HG02642 (cell line): ENCODE measurements at regions not wholly inside any gene's neighbourhood (a gene's known extent, or its start where the extent isn't known, plus 50 kb on each side); places are given as distances from the start of the nearest gene placed in this dataset.
"Not testable (repeated sequence)": the region's sequence is repeated elsewhere in the genome, so short reads cannot be mapped to it uniquely, and the experiment has no call there.

Experiments used
- ATAC-seq: cut with Tn5 transposase; IDR thresholded peaks from one replicate; pipeline ENCODE4 v1.9.1; 2021; ENCODE audit warnings: mild to moderate bottlenecking; ENCODE audit not compliant: unreplicated experiment, poor library complexity

- no peak for ATAC-seq
Measured at GRCh38 chr4:111330786-111331185, 707.9 kb upstream of the PITX2 start.

DNA sequence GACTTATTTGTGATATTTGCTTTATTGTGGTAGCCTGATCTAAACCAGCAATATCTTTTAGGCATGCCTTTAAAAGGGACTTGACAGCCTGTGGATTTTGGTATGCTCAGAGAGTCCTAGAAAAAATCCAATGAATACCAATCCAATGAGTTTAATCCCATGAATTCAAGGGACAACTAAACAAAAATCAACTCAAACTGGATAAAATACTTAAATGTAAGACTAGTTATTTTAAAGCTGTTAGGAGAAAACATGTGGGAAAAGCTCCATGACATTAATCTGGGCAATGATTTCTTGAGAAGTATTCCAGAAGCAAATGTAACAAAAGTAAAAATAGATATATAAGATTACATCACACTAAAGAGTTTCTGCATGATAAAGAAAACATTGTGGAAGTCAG lies 711.5 kb upstream of the PITX2 start:
- ATAC-seq, result no peak

DNA sequence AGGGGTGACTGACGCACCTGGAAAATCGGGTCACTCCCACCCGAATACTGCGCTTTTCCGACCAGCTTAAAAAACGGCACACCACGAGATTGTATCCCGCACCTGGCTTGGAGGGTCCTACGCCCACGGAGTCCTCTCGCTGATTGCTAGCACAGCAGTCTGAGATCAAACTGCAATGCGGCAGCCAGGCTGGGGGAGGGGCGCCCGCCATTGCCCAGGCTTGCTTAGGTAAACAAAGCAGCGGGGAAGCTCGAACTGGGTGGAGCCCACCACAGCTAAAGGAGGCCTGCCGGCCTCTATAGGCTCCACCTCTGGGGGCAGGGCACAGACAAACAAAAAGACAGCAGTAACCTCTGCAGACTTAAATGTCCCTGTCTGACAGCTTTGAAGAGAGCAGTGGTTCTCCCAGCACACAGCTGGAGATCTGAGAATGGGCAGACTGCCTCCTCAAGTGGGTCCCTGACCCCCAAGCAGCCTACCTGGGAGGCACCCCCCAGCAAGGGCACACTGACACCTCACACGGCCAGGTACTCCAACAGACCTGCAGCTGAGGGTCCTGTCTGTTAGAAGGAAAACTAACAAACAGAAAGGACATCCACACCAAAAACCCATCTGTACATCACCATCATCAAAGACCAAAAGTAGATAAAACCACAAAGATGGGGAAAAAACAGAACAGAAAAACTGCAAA lies 714.5 kb upstream of the PITX2 start:
- ATAC-seq, result not testable (repeated sequence)

GRCh38 chr4:111359602-111360001 lies 736.7 kb upstream of the PITX2 start:
- ATAC-seq, result no peak

DNA sequence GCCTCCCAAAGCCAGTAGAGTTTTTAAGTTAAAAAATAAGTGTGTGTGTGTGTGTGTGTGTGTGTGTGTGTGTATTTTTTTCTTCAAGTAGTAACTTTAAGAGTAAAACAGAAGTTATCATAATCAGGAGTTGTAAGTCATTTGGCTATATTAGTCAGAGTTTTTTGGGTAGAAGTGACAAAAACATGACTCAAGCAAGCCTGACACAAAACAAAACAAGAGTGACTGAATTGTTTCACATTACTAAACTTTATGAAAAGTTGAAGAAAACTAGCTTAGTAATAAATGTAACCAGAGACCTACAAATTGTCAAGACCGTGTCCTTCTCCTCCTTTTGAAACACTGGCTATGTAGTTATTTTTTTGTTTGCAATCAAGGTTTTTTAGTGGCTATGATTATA lies 738.0 kb upstream of the PITX2 start:
- no peak for ATAC-seq

DNA sequence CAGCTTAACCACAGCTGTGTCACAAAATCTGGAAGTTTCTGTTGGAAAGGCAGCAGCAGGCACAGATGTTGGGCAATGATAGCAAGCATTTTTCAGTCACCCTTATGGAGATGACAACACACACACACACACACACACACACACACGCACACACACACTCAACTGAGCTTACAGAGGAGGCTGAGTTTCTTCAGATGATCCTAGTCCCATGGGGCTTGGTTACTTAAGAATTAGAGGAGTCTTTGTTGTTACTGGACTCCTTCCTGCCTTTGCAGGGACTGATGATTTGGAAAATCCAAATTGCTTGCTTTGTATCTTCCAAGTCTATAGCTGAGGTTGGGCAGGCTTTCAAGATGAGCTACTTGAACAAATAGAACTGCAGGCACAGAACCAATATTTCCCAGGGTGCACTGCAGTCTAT lies 740.1 kb upstream of the PITX2 start:
- ATAC-seq, result no peak

DNA sequence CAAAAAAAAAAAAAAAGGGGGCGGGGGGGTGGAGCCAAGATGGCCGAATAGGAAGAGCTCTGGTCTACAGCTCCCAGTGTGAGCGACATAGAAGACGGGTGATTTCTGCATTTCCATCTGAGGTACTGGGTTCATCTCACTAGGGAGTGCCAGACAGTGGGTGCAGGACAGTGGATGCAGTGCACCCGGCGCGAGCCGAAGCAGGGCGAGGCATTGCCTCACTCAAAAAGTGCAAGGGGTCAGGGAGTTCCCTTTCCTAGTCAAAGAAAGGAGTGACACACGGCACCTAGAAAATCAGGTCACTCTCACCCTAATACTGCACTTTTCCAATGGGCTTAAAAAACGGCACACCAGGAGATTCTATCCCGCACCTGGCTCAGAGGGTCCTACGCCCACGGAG lies 755.0 kb upstream of the PITX2 start:
- ATAC-seq, result not testable (repeated sequence)

- no peak for ATAC-seq
Measured at GRCh38 chr4:111388561-111388960, 756.7 kb upstream of the FAM241A start.

DNA sequence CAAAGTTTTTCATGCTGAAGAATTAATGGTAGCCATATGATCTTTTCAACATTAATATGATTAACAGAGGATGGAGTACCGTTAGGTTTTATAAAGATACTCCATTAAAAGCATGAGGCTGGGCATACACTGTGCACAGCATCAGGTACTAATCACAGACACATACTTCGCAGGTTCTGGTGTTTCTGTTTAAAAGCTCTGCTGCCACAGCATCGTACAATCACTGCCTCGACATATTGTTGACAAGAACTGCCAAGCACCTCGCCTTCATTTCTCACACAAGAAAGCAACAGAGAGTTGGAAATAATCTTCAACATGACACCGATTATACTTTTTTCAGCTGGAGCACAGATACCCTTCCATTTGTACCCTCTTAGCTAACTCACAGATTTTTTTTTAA lies 753.4 kb upstream of the FAM241A start:
- no peak for ATAC-seq

DNA sequence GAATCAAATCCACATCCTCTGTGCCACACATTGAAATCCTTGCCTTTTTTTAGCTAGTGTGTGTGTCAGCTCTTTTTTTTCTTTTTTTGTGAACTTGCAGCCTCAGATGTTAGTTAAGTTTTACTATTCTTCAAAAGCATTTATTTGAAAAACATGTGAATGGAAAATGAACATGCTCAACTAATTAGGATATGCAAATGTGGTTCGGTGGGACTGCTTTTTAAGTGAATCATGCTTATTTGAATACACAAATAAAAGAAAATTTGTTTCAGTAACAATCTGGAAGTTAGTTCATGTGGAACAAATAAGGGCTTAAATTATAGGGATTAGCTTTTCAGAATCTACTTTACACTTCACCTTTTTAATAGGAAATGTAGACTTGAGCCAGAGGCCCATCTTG lies 751.5 kb upstream of the FAM241A start:
- no peak for ATAC-seq

DNA sequence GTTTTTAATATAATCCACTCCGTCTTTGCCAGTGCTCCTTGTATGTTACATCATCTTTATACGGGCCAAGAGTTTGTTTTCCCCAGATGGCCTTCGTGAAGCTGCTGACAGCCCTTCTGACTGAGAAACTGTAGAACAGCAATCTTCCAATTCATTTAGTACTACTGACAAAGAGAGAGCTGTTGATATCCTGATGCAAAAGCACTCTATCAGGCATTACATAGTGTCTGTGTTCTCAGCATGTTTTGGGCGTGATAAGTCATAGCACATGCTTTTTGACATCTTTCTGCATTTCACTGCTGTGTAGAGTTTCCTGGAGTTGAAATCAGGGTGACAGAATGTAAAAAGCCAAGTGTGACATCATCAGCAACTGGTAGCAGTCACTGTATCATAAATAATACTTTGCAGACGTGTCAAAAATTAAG lies 746.3 kb upstream of the FAM241A start:
- no peak for ATAC-seq

DNA sequence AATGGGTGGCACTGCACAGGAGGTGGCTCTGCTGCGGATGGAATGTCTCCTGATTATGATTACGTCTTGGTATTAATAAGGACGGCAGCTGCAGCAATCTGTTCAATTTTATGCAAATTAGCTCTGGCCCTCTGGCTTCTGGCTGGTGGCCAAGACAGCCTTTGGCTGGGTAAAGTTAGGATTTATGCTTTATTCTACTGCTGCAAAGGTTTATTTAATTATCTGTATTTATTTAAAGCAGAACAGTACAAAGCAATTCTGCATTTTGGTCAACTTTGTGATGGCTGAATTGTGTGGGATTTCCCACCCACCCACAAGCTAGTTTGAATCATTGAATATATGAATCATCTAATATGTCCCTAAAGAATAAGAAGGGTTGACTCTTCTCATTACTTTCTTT lies 745.6 kb upstream of the FAM241A start:
- ATAC-seq, result no peak

- ATAC-seq, result no peak
Measured at GRCh38 chr4:111400741-111401140, 744.5 kb upstream of the FAM241A start.

- no peak for ATAC-seq
Measured at GRCh38 chr4:111404673-111405072, 740.6 kb upstream of the FAM241A start.

- ATAC-seq, result no peak
Measured at GRCh38 chr4:111405989-111406388, 739.3 kb upstream of the FAM241A start.

DNA sequence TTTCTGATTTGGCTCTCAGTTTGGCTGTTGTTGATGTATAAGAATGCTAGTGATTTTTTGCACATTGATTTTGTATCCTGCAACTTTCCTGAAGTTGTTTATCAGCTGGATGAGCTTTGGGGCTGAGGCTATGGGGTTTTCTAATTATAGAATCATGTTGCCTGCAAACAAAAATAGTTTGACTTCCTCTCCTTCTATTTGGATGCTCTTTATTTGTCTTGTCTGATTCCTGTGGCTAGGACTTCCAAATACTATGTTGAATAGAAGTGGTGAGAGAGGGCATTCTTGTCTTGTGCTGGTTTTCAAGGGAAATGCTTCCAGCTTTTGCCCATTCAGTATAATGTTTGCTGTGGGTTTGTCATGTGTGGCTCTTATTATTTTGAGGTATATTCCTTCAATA lies 734.7 kb upstream of the FAM241A start:
- no peak for ATAC-seq

- ATAC-seq, result no peak
Measured at GRCh38 chr4:111417521-111417920, 727.7 kb upstream of the FAM241A start.

DNA sequence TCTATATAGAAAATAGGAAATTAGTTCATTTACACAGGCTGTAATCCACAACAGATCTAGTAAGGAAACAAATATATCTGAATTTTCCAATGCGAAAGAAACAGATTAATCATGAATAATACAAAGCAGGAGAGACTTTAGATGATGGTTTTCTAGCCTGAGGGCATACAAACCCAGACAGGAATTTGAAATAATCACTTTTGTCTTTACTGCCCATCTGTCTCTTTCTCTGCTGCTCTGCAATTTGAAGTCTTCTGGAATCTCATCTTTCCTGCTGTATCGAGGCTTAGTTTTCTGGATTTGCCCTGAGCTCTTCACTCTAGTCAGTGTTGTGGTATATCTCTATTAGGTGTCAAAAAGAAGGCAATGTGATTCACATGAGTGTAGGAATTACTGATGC lies 711.8 kb upstream of the FAM241A start:
- no peak for ATAC-seq

GRCh38 chr4:111434586-111434985 lies 710.7 kb upstream of the FAM241A start:
- no peak for ATAC-seq

GRCh38 chr4:111435986-111436744 lies 709.1 kb upstream of the FAM241A start:
- no peak for ATAC-seq

DNA sequence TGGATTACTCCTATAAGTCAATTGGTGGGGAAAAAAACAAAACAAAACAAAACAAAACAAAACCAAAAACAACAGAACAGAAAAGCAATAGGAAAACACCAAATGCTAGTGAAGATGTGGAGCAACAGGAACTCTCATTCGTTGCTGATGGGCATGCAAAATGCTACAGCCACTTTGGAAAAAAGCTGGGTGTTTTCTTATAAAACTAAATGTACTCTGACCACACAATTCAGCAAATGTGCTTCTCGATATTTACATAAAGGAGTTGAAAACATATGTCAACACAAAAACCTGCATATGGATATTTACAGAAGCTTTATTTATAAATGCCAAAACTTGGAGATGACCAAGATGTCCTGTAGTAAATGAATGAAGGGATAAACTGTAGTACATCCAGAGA lies 703.6 kb upstream of the FAM241A start:
- no peak for ATAC-seq

DNA sequence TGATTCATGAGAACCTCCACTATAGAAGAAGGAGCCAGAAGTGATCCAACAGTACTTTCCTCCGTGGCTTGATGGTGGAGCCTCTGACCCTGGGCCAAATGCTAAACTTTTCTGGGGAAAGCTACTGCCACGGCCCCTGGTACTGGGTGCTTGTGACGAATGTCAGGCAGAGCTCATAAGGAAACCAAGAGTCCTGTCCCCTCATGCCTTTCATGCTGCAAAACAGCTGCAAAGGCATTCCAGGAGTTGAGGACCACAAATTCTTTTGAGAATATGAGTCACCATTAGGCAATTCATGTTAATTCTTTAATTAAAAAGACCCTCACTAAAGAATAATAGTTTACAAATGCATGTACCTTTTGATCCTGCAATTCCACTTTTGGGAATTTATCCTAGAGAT lies 700.4 kb upstream of the FAM241A start:
- not testable (repeated sequence) for ATAC-seq
